Common myeloid progenitor, CD34-positive (primary cell): ENCODE measurements at regions not wholly inside any gene's neighbourhood (a gene's known extent, or its start where the extent isn't known, plus 50 kb on each side); places are given as distances from the start of the nearest gene placed in this dataset.

ENCODE experiments used
- CTCF ChIA-PET: fragments of 350-600 bp; sonication (Branson Sonifier 250); formaldehyde crosslinking; loops from one replicate; lab custom pipeline; 2021; ENCODE audit warnings: antibody characterized with exemption; lab: Charles Lee
- POLR2A ChIA-PET: fragments of 350-600 bp; sonication (Branson Sonifier 250); formaldehyde crosslinking; loops from one replicate; lab custom pipeline; 2021; ENCODE audit warnings: antibody characterized with exemption; lab: Charles Lee
- DNase-seq, 3 donors: peaks; one replicate each; pipeline versions ENCODE4 v3.0.0 to v3.0.0-alpha.2; 2013
- H3K27ac ChIP-seq, 2 experiments: 1 replicate in 1 of 2; 2 replicates in 1 of 2; pipeline ENCODE4 v1.7.0; 2013; ENCODE audit warnings: inconsistent platforms in 2 of 2, low read length in 2 of 2, mild to moderate bottlenecking in 2 of 2, low read depth in 1 of 2, moderate library complexity in 1 of 2; ENCODE audit not compliant: severe bottlenecking in 2 of 2, insufficient read depth in 1 of 2, poor library complexity in 1 of 2
- H3K27me3 ChIP-seq, 5 experiments: replicated peaks in 2 of 5; 1 replicate in 3 of 5; 2 replicates in 2 of 5; pipeline versions ENCODE4 v1.6.1 to v1.7.0; 2013; ENCODE audit warnings: low read length in 4 of 5, mild to moderate bottlenecking in 2 of 5, moderate library complexity in 2 of 5, inconsistent platforms in 1 of 5; ENCODE audit not compliant: insufficient read depth in 5 of 5, control insufficient read depth in 4 of 5
- H3K36me3 ChIP-seq, 4 experiments: 1 replicate in 2 of 4; 2 replicates in 2 of 4; pipeline versions ENCODE4 v1.6.1 to v1.7.0; 2013; ENCODE audit warnings: low read length in 3 of 4, control low read depth in 1 of 4, mild to moderate bottlenecking in 1 of 4; ENCODE audit not compliant: control insufficient read depth in 4 of 4, insufficient read depth in 4 of 4
- H3K4me1 ChIP-seq, 4 experiments: 1 replicate in 3 of 4; 2 replicates in 1 of 4; pipeline versions ENCODE4 v1.6.1 to v1.7.1; 2013; ENCODE audit warnings: low read length in 3 of 4, mild to moderate bottlenecking in 3 of 4, control low read depth in 1 of 4, inconsistent platforms in 1 of 4, moderate library complexity in 1 of 4; ENCODE audit not compliant: control insufficient read depth in 4 of 4, insufficient read depth in 4 of 4; ENCODE audit errors: control extremely low read depth in 1 of 4
- H3K4me3 ChIP-seq, 7 experiments: 1 replicate in 4 of 7; 2 replicates in 3 of 7; pipeline versions ENCODE4 v1.5.1 to v1.7.0; 2013; ENCODE audit warnings: mild to moderate bottlenecking in 7 of 7, low read length in 6 of 7, moderate library complexity in 6 of 7, inconsistent platforms in 2 of 7, low read depth in 2 of 7, control low read depth in 1 of 7; ENCODE audit not compliant: insufficient read depth in 4 of 7, control insufficient read depth in 1 of 7; ENCODE audit errors: extremely low read depth in 1 of 7
- H3K9me3 ChIP-seq, 5 experiments: 1 replicate in 4 of 5; 2 replicates in 1 of 5; pipeline versions ENCODE4 v1.6.1 to v1.7.1; 2013; ENCODE audit warnings: low read length in 4 of 5, mild to moderate bottlenecking in 2 of 5, inconsistent platforms in 1 of 5, low read depth in 1 of 5, moderate library complexity in 1 of 5; ENCODE audit not compliant: control insufficient read depth in 4 of 5, insufficient read depth in 2 of 5; ENCODE audit errors: control extremely low read depth in 1 of 5
- WGBS: methylation state at CpG from one replicate; pipeline ENCODE4 v1.1.5; 2013; ENCODE audit not compliant: insufficient coverage; 5-methylcytosine and 5-hydroxymethylcytosine counted together

DNA sequence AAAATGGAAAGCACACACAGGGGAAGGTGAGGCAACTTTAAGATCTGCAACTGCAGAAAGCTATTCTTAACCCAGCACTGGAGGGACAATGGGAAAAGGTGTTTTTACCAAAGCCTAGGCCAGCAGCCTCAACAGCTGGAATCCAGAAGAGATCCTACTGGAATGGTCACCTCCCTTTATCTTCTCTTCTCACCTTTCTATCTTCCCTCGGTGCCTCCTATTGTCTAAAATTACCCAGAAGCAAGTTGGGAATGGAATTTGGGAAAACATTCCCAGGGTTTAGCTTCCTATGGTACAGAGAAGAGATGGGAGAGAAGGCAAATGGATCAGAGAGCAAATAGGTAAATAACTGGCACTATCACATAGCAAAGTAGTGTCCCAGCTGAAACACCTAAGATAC, 73.1 kb downstream of the TIGD2 start:
- Histone ChIP-seq H3K27ac (no peak overlapping the region), H3K36me3 (no peaks in the 10 kb centered on the region), H3K4me1 (no peaks in the 10 kb centered on the region), H3K4me3 (no peak overlapping the region), H3K27me3 (no peaks in the 10 kb centered on the region), H3K9me3 (no peaks in the 10 kb centered on the region)
- no CpG with 5 or more reads among the region's 1 CpG for WGBS
- ChIA-PET POLR2A (no interaction called here), CTCF (no interaction called here)
- DNase-seq, result no peak
